GM13977 (cell line): ENCODE measurements at regions not wholly inside any gene's neighbourhood (a gene's known extent, or its start where the extent isn't known, plus 50 kb on each side); places are given as distances from the start of the nearest gene placed in this dataset.

Source experiments
- DNase-seq: peaks from one replicate; pipeline ENCODE4 v3.0.0; 2012; ENCODE audit warnings: low spot score
- CTCF ChIP-seq: IDR thresholded peaks from 2 replicates; pipeline ENCODE4 v1.5.1; 2012; ENCODE audit warnings: mild to moderate bottlenecking, control low read depth; ENCODE audit not compliant: insufficient read depth; ENCODE audit errors: extremely low read depth, missing control alignments
- in situ Hi-C: fragments of 300-500 bp; cut with MboI; formaldehyde crosslinking; loops from one replicate; pipeline ENCODE4 v1.12.0; 2022; ENCODE audit warnings: low sequenced_read_pairs, low pct_unique_long_range_greater_than_20kb, mixed read lengths, inconsistent platforms; ENCODE audit not compliant: unreplicated experiment

GRCh38 chr14:56975521-56975920 is 165.2 kb upstream of the OTX2 start:
- in situ Hi-C loops = no loop called here
- TF ChIP-seq CTCF = no peak
- DNase-seq = no peak

GRCh38 chr14:56972948-56973347 is 162.7 kb upstream of the OTX2 start:
- TF ChIP-seq CTCF = no peak
- DNase-seq = no peak
- in situ Hi-C loops = no loop called here

- TF ChIP-seq CTCF = no peak
- no peak for DNase-seq
- in situ Hi-C loops = no loop called here
Observed at GRCh38 chr14:56964895-56965294, 154.6 kb upstream of the OTX2 start.

GRCh38 chr14:56963381-56963780 is 153.1 kb upstream of the OTX2 start:
- DNase-seq = no peak
- TF ChIP-seq CTCF = no peak
- in situ Hi-C loops = no loop called here

- in situ Hi-C loops = no loop called here
- no peak for TF ChIP-seq CTCF
- no peak for DNase-seq
Observed at GRCh38 chr14:56962444-56963080, 152.3 kb upstream of the OTX2 start.

GRCh38 chr14:56959869-56960268 is 149.6 kb upstream of the OTX2 start:
- in situ Hi-C loops = no loop called here
- no peak for TF ChIP-seq CTCF
- DNase-seq = no peak
